Panc1 (cell line): ENCODE measurements at regions not wholly inside any gene's neighbourhood (a gene's known extent, or its start where the extent isn't known, plus 50 kb on each side); places are given as distances from the start of the nearest gene placed in this dataset.

Experiments
- ATAC-seq: fragments of 200-7000 bp; cut with Tn5 transposase; 2 replicates; pipeline ENCODE4 v1.9.1; 2020; ENCODE audit warnings: mild to moderate bottlenecking, moderate library complexity
- BruUV-seq: library from RNA; stranded (reverse); fragments of 400-500 nt; replicated peaks from 2 replicates; lab custom pipeline; 2021; lab: Mats Ljungman, UMichigan
- CTCF ChIA-PET: fragments of 300-600 bp; sonication (Branson Sonifier 250); formaldehyde crosslinking; loops from one replicate; lab custom pipeline; 2022; ENCODE audit warnings: antibody characterized with exemption; lab: Charles Lee
- POLR2A ChIA-PET: fragments of 300-600 bp; sonication (Branson Sonifier 250); formaldehyde crosslinking; loops from one replicate; lab custom pipeline; 2022; ENCODE audit warnings: antibody characterized with exemption; lab: Charles Lee
- DNase-seq: peaks from one replicate; pipeline ENCODE4 v3.0.0-alpha.2; 2010; ENCODE audit warnings: low read depth, low spot score
- H3K27ac ChIP-seq: 2 replicates; pipeline ENCODE4 v1.5.1; 2011; ENCODE audit warnings: mild to moderate bottlenecking, low read length, inconsistent platforms
- H3K27me3 ChIP-seq: fragments of 200-500 bp; sonication (Bioruptor generic); 2 replicates; pipeline ENCODE4 v1.6.0; 2014; ENCODE audit warnings: low read length, inconsistent platforms; ENCODE audit not compliant: control insufficient read depth, insufficient read depth
- H3K36me3 ChIP-seq: fragments of 200-500 bp; sonication (Bioruptor generic); 2 replicates; pipeline ENCODE4 v1.5.1; 2014; ENCODE audit warnings: inconsistent platforms, mild to moderate bottlenecking, low read length, moderate library complexity; ENCODE audit not compliant: control insufficient read depth, insufficient read depth
- H3K4me1 ChIP-seq: 2 replicates; pipeline ENCODE4 v1.5.1; 2011; ENCODE audit warnings: inconsistent platforms, mild to moderate bottlenecking, low read length, moderate library complexity; ENCODE audit not compliant: control insufficient read depth, insufficient read depth
- H3K4me3 ChIP-seq, 2 experiments: 2 replicates each; pipeline ENCODE4 v1.5.1; 2011 to 2012; ENCODE audit warnings: low read depth in 2 of 2, low read length in 2 of 2, mild to moderate bottlenecking in 2 of 2, inconsistent platforms in 1 of 2, moderate library complexity in 1 of 2
- H3K9me3 ChIP-seq: fragments of 200-500 bp; sonication (Bioruptor generic); 2 replicates; pipeline ENCODE4 v1.5.1; 2014; ENCODE audit warnings: low read depth, mild to moderate bottlenecking, inconsistent platforms, low read length, moderate library complexity; ENCODE audit not compliant: control insufficient read depth, insufficient read depth
- POLR2AphosphoS5 ChIP-seq: IDR thresholded peaks from 2 replicates; pipeline ENCODE4 v1.6.1; 2012; ENCODE audit warnings: mild to moderate bottlenecking, low read depth, low read length, moderate library complexity
- SIN3A ChIP-seq: IDR thresholded peaks from 2 replicates; pipeline ENCODE4 v1.6.1; 2012; ENCODE audit warnings: low read depth, mild to moderate bottlenecking, low read length, moderate library complexity, borderline replicate concordance; ENCODE audit not compliant: insufficient read depth
- TCF7L2 ChIP-seq: IDR thresholded peaks from 2 replicates; pipeline ENCODE4 v1.6.1; 2011; ENCODE audit warnings: mild to moderate bottlenecking, low read depth, low read length, inconsistent platforms
- in situ Hi-C: cut with HindIII; loops from 2 replicates; pipeline ENCODE4 v1.10.0; 2016; ENCODE audit warnings: low sequenced_read_pairs, low pct_unique_long_range_greater_than_20kb
- intact Hi-C: fragments of 100-400 bp; cut with micrococcal nuclease; formaldehyde crosslinking; loops from one replicate; pipeline ENCODE4 v1.10.0; 2022; ENCODE audit not compliant: unreplicated experiment
- TF ChIP-seq, protein P1 (sequence below), 2 experiments: IDR thresholded peaks; 2 replicates each; pipeline ENCODE4 v1.6.1; 2011 to 2012; ENCODE audit warnings: low read depth in 2 of 2, control low read depth in 1 of 2, low read length in 1 of 2, mild to moderate bottlenecking in 1 of 2, moderate library complexity in 1 of 2; ENCODE audit not compliant: insufficient read depth in 1 of 2
- TF ChIP-seq, protein P2 (sequence below): fragments of 450-650 bp; IDR thresholded peaks from 2 replicates; pipeline ENCODE4 v1.5.1; 2017; ENCODE audit warnings: mild to moderate bottlenecking

DNA sequence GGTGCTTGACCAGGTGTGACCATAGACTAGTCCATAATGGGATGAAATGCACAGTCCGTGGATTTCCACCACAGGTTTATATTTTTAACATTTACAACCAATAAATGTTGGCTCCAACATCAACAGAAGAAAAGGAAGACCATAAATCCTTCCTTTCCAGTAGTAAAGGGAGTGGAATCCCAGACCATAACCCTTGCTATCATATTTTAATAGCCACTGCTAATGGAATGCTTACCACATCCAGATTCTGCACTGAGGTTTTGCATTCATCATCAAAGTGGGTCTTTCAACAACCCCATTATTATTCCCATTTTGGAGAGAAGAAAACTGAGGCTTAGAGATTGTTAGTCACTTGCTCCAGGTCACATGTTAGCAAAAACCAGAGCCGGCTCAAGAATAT is 106.7 kb downstream of the FOXL1 start:
- no peaks in the 10 kb centered on the region for H3K27me3 ChIP-seq
- H3K27ac ChIP-seq: no peak overlapping the region
- CTCF ChIA-PET: no interaction called here
- ATAC-seq (no peak), DNase-seq (no peak)
- H3K4me3 ChIP-seq: no peak overlapping the region
- no peaks in the 10 kb centered on the region for H3K4me1 ChIP-seq
- H3K9me3 ChIP-seq: no peaks in the 10 kb centered on the region; the same call in 1 of the 2 replicates
- POLR2A ChIA-PET: no interaction called here
- no peaks in the 10 kb centered on the region for H3K36me3 ChIP-seq
- intact Hi-C loops (no loop called here), in situ Hi-C loops (no loop called here)
- no TSS peak for BruUV-seq
- TF ChIP-seq POLR2AphosphoS5 (no peak), TCF7L2 (no peak)

DNA sequence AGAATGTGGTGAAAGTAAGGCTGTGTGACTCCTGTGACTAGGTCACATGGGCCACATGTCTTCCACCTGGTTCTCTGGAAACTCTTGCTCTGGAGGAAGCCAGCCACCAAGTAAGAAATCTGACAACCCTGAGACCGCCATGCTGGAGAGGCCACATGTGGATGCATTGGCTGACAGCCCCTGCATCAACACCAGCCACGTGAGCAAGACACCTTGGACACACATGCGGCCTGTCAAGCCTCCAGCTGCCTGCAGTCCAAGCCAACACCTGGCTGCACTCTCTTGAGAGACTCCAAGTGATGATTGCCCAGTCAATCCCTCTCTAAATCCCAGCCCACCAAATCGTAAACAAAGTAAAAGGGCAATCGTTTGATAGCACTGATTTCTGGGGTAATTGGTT is 112.6 kb downstream of the FOXL1 start:
- in situ Hi-C loops: no loop called here
- Histone ChIP-seq H3K27me3 (no peaks in the 10 kb centered on the region), H3K36me3 (no peaks in the 10 kb centered on the region), H3K4me3 (no peak overlapping the region), H3K4me1 (no peaks in the 10 kb centered on the region), H3K27ac (no peak overlapping the region), H3K9me3 (no peaks in the 10 kb centered on the region; the same call in 1 of the 2 replicates)
- no peak for TF ChIP-seq POLR2AphosphoS5
- TF ChIP-seq, protein P1, sequence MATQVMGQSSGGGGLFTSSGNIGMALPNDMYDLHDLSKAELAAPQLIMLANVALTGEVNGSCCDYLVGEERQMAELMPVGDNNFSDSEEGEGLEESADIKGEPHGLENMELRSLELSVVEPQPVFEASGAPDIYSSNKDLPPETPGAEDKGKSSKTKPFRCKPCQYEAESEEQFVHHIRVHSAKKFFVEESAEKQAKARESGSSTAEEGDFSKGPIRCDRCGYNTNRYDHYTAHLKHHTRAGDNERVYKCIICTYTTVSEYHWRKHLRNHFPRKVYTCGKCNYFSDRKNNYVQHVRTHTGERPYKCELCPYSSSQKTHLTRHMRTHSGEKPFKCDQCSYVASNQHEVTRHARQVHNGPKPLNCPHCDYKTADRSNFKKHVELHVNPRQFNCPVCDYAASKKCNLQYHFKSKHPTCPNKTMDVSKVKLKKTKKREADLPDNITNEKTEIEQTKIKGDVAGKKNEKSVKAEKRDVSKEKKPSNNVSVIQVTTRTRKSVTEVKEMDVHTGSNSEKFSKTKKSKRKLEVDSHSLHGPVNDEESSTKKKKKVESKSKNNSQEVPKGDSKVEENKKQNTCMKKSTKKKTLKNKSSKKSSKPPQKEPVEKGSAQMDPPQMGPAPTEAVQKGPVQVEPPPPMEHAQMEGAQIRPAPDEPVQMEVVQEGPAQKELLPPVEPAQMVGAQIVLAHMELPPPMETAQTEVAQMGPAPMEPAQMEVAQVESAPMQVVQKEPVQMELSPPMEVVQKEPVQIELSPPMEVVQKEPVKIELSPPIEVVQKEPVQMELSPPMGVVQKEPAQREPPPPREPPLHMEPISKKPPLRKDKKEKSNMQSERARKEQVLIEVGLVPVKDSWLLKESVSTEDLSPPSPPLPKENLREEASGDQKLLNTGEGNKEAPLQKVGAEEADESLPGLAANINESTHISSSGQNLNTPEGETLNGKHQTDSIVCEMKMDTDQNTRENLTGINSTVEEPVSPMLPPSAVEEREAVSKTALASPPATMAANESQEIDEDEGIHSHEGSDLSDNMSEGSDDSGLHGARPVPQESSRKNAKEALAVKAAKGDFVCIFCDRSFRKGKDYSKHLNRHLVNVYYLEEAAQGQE (IDR thresholded peaks at IDR 0.05; ENCODE audit: insufficient read depth in 1 of 2, low read depth in 2 of 2, low read length in 1 of 2): no peak
- TF ChIP-seq, protein P2, sequence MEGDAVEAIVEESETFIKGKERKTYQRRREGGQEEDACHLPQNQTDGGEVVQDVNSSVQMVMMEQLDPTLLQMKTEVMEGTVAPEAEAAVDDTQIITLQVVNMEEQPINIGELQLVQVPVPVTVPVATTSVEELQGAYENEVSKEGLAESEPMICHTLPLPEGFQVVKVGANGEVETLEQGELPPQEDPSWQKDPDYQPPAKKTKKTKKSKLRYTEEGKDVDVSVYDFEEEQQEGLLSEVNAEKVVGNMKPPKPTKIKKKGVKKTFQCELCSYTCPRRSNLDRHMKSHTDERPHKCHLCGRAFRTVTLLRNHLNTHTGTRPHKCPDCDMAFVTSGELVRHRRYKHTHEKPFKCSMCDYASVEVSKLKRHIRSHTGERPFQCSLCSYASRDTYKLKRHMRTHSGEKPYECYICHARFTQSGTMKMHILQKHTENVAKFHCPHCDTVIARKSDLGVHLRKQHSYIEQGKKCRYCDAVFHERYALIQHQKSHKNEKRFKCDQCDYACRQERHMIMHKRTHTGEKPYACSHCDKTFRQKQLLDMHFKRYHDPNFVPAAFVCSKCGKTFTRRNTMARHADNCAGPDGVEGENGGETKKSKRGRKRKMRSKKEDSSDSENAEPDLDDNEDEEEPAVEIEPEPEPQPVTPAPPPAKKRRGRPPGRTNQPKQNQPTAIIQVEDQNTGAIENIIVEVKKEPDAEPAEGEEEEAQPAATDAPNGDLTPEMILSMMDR: no peak
- no peak for TF ChIP-seq TCF7L2
- TF ChIP-seq SIN3A: no peak
- intact Hi-C loops: no loop called here
- ChIA-PET POLR2A (no interaction called here), CTCF (no interaction called here)
- BruUV-seq: no TSS peak
- ATAC-seq (no peak), DNase-seq (no peak)

DNA sequence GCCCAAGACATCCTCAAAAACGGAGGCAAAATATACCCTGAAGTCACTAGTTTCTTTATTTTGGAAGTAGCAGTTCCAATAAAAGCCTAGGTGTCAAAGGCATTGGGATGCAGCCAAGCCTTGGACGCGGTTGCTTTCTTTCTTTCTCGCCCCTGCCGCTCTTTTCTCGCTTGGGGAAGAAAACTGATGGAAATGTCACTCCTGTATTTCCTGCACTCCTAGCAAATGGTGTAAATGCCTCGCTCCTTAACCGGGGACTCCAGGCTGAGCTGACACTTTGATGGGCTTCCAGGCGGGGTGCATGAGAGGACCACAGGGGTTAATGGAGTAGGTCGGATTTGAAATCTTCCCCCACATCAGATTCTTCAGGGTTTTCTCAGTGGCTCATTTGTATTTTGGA is 114.1 kb downstream of the FOXL1 start:
- in situ Hi-C loops: no loop called here
- Histone ChIP-seq H3K27ac (no peak overlapping the region), H3K4me3 (no peak overlapping the region), H3K27me3 (no peaks in the 10 kb centered on the region), H3K9me3 (no peaks in the 10 kb centered on the region; the same call in 1 of the 2 replicates), H3K4me1 (no peaks in the 10 kb centered on the region), H3K36me3 (no peaks in the 10 kb centered on the region)
- CTCF ChIA-PET: no interaction called here
- POLR2A ChIA-PET: no interaction called here
- DNase-seq (no peak), ATAC-seq (no peak)
- TF ChIP-seq POLR2AphosphoS5 (no peak), SIN3A (no peak), TCF7L2 (no peak)
- TF ChIP-seq, protein P2: no peak
- TF ChIP-seq, protein P1 (IDR thresholded peaks at IDR 0.05; ENCODE audit: insufficient read depth in 1 of 2, low read depth in 2 of 2, low read length in 1 of 2): no peak
- intact Hi-C loops: no loop called here
- no TSS peak for BruUV-seq
